ENCODE measurements at regions not wholly inside any gene's neighbourhood (a gene's known extent, or its start where the extent isn't known, plus 50 kb on each side); places are given as distances from the start of the nearest gene placed in this dataset.

DNA sequence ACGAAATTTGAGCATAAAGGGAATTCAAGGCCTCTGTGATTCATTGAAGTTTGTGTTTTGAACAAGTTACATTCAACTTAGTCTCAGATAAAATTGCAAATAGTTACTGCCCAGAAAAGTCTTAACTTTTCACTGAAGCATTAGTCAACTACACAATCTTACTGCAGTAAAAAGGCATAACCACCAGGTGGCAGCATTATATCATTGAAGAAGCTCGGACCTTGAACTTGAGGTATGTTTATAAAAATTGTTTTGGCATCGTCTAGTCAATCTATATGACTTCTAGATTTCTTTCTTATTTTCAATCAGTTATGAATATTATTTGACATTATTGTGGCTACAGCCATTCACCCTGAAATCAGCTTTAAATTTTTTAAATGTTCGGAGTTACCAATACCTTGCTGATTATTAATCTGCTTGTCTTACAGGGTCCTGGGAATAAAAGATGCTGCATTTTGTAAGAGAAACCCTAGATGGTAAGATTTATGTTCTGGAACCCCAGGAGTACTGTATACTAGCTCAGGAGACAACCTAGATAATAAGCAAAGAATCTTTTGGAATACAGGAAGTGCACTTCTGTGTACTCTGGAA lies 83.9 kb upstream of the GRAMD2B start:
- Mint-ChIP-seq H3K27me3 (peaks cover 13 to 24% of the 10 kb centered on the region in 2 donors), H3K36me3 (no peaks in the 10 kb centered on the region), H3K27ac (no peak overlapping the region), H3K9me3 (no peaks in the 10 kb centered on the region), H3K4me3 (no peak overlapping the region), H3K4me1 (no peaks in the 10 kb centered on the region)
- Histone ChIP-seq H3K27me3 (replicated peaks in 1 of 2; ENCODE audit: control insufficient read depth in 2 of 2, extremely low read depth in 1 of 2, insufficient read depth in 2 of 2, low read length in 1 of 2) (no peaks in the 10 kb centered on the region), H3K27ac (ENCODE audit: low read length) (no peak overlapping the region), H3K36me3 (ENCODE audit: control insufficient read depth in 2 of 2, extremely low read depth in 1 of 2, insufficient read depth in 1 of 2, low read length in 1 of 2) (no peaks in the 10 kb centered on the region), H3K9me3 (no peaks in the 10 kb centered on the region), H3K4me3 (ENCODE audit: control insufficient read depth in 1 of 2, extremely low read depth in 1 of 2, low read length in 1 of 2) (no peak overlapping the region), H3K4me1 (ENCODE audit: control insufficient read depth in 1 of 2, extremely low read depth in 1 of 2, insufficient read depth in 2 of 2, low read length in 2 of 2) (no peaks in the 10 kb centered on the region)
- ChIA-PET POLR2A (interaction anchor here (0.6 kb wide), 3 partner anchors 12 to 268 kb away, joined by 3 to 5 read pairs (median 3); no protein-coding TSS in a partner anchor), CTCF (interaction anchor here (0.6 to 3.1 kb wide), 30 partner anchors 9 to 262 kb away, joined by 3 to 43 read pairs (median 4); partner anchors contain the start of genes GRAMD2B (in 1 of the 2) and PHAX (in 1 of the 2))
- peak in 2 of 4 experiments; percentile 55 for ATAC-seq (replicated peaks in 1 of 4)
- no CpG with 5 or more reads among the region's 4 CpGs for WGBS (ENCODE audit: insufficient coverage)
- peak in 30 of 35 experiments; percentile 3 to 78 (median 26) for DNase-seq

DNA sequence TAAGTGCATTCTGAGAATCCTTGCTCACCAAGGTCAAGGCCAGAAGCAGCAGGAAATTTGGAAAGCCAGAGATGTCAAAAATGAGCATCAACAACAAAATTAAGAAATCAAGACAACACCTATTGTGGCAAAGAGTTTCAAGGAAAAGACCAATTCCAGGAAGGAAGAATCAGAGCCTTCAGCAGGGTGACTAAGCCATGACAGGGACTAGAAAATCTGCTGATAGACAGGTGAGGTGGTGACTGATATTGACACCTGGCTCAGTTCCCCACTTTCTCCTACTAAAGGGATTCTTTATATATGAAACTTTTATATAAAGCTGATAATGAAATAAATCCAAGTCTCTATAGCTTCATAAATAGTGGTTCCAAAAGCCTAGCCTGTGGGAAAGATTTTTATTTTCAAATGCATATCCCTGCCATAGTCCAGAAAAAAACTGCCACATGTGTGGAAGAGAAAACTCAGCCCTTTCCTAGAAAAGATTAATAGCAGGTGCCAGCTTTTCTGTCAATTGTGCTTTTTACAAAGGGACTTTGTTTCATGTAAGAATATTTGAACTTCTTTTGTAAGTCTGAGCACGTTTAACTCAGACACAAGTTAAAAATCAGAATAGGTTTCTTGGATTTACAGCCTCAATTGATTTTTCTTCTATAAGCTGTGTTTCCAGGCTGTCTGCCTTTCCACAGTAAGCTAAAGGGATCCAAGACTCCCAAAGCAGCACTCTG lies 81.1 kb upstream of the GRAMD2B start:
- CTCF ChIA-PET = interaction anchor here (0.6 to 1.7 kb wide), 13 partner anchors 9 to 1214 kb away, joined by 3 to 5 read pairs (median 3); no protein-coding TSS in a partner anchor
- no peaks in the 10 kb centered on the region for H3K9me3 ChIP-seq
- DNase-seq = no peak

DNA sequence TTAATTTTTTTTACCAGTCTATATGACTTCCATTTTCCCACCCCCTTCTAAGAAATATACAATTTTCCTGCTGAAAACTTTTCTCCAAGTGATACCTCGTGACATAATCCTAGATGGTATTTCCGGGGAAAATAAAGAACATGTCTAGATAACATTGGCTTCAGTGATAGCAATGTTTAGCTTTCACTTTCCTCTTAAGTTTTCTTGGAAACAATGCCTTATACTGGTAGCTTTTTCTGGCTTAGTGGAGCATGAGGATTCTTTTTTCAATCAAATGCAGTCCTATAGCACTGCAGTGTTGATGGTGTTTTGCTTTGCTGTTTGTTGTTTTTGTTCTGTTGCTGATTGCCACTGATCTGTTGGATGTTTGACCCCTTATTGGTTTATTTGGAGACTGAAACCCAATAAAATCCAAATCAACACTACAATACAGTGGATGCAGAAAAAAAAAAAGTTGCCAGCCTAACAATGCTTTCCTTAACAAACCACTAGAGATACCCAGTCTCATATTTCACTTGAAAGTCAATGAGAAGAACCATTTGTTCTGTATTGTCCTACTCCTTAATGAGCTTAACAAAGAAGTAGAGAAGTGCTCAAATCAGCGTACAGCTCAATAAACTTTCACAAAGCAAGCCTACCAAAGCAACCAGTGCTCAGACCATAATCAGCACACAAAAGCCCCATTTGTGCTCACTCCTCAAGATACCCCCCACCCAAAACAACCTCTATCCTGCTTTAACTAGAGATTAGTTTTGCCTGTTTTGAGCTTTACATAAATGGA lies 74.2 kb upstream of the GRAMD2B start:
- no peak for ATAC-seq (replicated peaks in 1 of 4)
- POLR2A ChIA-PET = no interaction called here
- 100% methylated on average over 1 of the region's 3 CpGs for WGBS (ENCODE audit: insufficient coverage)

More for the DNA sequence above, 81.1 kb upstream of the GRAMD2B start:
- Mint-ChIP-seq H3K4me3 (no peak overlapping the region), H3K36me3 (no peaks in the 10 kb centered on the region), H3K9me3 (no peaks in the 10 kb centered on the region), H3K27ac (no peak overlapping the region), H3K4me1 (no peaks in the 10 kb centered on the region), H3K27me3 (peaks cover 23 to 34% of the 10 kb centered on the region in 2 donors)
- Histone ChIP-seq H3K27ac (ENCODE audit: low read length) (no peak overlapping the region), H3K36me3 (ENCODE audit: control insufficient read depth in 2 of 2, extremely low read depth in 1 of 2, insufficient read depth in 1 of 2, low read length in 1 of 2) (no peaks in the 10 kb centered on the region), H3K4me3 (ENCODE audit: control insufficient read depth in 1 of 2, extremely low read depth in 1 of 2, low read length in 1 of 2) (no peak overlapping the region), H3K27me3 (replicated peaks in 1 of 2; ENCODE audit: control insufficient read depth in 2 of 2, extremely low read depth in 1 of 2, insufficient read depth in 2 of 2, low read length in 1 of 2) (no peaks in the 10 kb centered on the region), H3K4me1 (ENCODE audit: control insufficient read depth in 1 of 2, extremely low read depth in 1 of 2, insufficient read depth in 2 of 2, low read length in 2 of 2) (no peaks in the 10 kb centered on the region)
- ATAC-seq (replicated peaks in 1 of 4) = no peak
- POLR2A ChIA-PET = interaction anchor here in 1 of 2 donors (0.6 kb wide), 2 partner anchors 109 to 162 kb away, joined by 3 to 8 read pairs; no protein-coding TSS in a partner anchor
- no CpG with 5 or more reads among the region's 1 CpG for WGBS (ENCODE audit: insufficient coverage)

DNA sequence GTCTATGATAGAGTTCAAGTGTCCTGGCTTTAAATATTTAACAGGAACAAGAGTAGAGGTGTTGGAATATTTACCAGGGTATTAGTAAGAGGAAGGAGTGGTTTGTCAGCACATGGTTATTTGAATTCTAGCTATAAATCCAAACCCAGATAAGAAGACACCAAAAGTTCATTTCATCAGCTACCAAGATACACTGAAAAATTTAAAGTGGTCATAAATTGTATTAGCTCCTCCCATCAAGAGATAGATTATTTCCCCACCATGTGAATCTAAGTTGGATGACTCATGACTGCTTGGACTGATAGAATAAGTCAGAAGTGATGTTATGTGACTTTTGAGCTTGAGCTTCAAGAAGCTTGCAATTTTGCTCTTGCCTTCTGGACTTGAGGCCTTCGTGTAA lies 72.1 kb upstream of the GRAMD2B start:
- Mint-ChIP-seq H3K9me3 (no peaks in the 10 kb centered on the region), H3K4me3 (no peak overlapping the region), H3K27me3 (peaks cover 12 to 14% of the 10 kb centered on the region in 2 donors), H3K4me1 (peaks cover 13 to 18% (median 14%) of the 10 kb centered on the region in 3 donors), H3K27ac (no peak overlapping the region), H3K36me3 (no peaks in the 10 kb centered on the region)
- 100% methylated on average over 1 of the region's 1 CpG for WGBS (ENCODE audit: insufficient coverage)
- Histone ChIP-seq H3K27me3 (replicated peaks in 1 of 2; ENCODE audit: control insufficient read depth in 2 of 2, extremely low read depth in 1 of 2, insufficient read depth in 2 of 2, low read length in 1 of 2) (peaks cover 0 to 4% of the 10 kb centered on the region in 2 experiments), H3K27ac (ENCODE audit: low read length) (no peak overlapping the region), H3K4me3 (ENCODE audit: control insufficient read depth in 1 of 2, extremely low read depth in 1 of 2, low read length in 1 of 2) (no peak overlapping the region), H3K36me3 (ENCODE audit: control insufficient read depth in 2 of 2, extremely low read depth in 1 of 2, insufficient read depth in 1 of 2, low read length in 1 of 2) (no peaks in the 10 kb centered on the region), H3K4me1 (ENCODE audit: control insufficient read depth in 1 of 2, extremely low read depth in 1 of 2, insufficient read depth in 2 of 2, low read length in 2 of 2) (peaks cover 2 to 7% of the 10 kb centered on the region in 2 experiments), H3K9me3 (no peaks in the 10 kb centered on the region)
- DNase-seq (no peak), ATAC-seq (replicated peaks in 1 of 4) (no peak)
- POLR2A ChIA-PET = interaction anchor here in 1 of 2 donors (0.6 kb wide), 1 partner anchor 12 kb away, joined by 3 read pairs; no protein-coding TSS in a partner anchor
- CTCF ChIA-PET = interaction anchor here (0.7 to 3.8 kb wide), 12 partner anchors 8 to 1181 kb away, joined by 3 to 21 read pairs (median 5); partner anchors contain the start of gene PHAX (in 1 of the 2)

More for the DNA sequence above, 74.2 kb upstream of the GRAMD2B start:
- Histone ChIP-seq H3K9me3 (no peaks in the 10 kb centered on the region), H3K27ac (ENCODE audit: low read length) (no peak overlapping the region), H3K36me3 (ENCODE audit: control insufficient read depth in 2 of 2, extremely low read depth in 1 of 2, insufficient read depth in 1 of 2, low read length in 1 of 2) (no peaks in the 10 kb centered on the region), H3K4me3 (ENCODE audit: control insufficient read depth in 1 of 2, extremely low read depth in 1 of 2, low read length in 1 of 2) (no peak overlapping the region), H3K27me3 (replicated peaks in 1 of 2; ENCODE audit: control insufficient read depth in 2 of 2, extremely low read depth in 1 of 2, insufficient read depth in 2 of 2, low read length in 1 of 2) (peaks cover 0 to 4% of the 10 kb centered on the region in 2 experiments), H3K4me1 (ENCODE audit: control insufficient read depth in 1 of 2, extremely low read depth in 1 of 2, insufficient read depth in 2 of 2, low read length in 2 of 2) (peaks cover 0 to under 1% of the 10 kb centered on the region in 2 experiments)
- Mint-ChIP-seq H3K27me3 (peaks cover 22 to 26% of the 10 kb centered on the region in 2 donors), H3K4me1 (peaks cover 2% of the 10 kb centered on the region in 3 donors), H3K9me3 (no peaks in the 10 kb centered on the region), H3K27ac (no peak overlapping the region), H3K36me3 (no peaks in the 10 kb centered on the region), H3K4me3 (no peak overlapping the region)
- CTCF ChIA-PET = interaction anchor here (0.6 to 3.8 kb wide), 11 partner anchors 9 to 200 kb away, joined by 3 to 21 read pairs (median 4); no protein-coding TSS in a partner anchor
- no peak for DNase-seq

DNA sequence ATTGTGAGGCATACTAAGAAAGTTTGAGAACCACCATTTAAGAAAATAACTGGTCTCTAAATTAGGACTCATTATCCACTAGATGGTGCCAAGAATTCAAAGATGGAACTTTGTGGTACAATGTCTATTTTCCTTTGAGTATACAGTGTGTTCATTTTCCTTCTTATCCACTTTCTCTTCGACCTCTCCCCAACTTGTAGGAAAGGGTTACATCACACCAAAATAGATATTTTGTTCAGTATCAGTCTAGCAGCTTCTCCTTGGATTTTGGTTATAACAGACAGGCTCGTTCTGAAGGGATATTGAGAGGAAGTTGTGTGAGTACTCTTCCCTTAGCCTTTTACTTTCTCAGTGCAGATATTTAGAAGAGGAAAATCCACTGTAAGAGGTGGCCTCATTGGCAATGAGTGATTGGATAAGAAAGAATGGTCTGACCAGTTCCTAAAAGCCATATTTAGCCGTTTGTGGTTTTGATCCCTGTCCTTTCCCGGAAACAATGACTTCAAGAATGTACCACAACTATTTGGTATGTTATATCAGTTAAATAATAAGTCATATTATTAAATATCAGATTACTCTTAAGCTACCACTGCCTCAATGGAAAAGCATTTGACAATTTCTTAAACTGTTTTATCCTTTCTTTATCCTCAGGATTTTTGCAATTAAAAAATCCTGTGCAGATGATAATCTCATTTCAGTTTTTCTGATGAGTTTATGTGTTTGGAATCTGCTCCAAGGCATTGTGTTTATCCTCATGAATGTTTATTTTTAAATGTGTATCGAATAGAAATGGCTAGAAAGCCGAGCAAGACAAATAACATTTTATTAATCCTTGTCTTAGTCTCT lies 69.0 kb upstream of the GRAMD2B start:
- Histone ChIP-seq H3K9me3 (no peaks in the 10 kb centered on the region), H3K4me1 (ENCODE audit: control insufficient read depth in 1 of 2, extremely low read depth in 1 of 2, insufficient read depth in 2 of 2, low read length in 2 of 2) (peaks cover 2 to 7% of the 10 kb centered on the region in 2 experiments), H3K27ac (ENCODE audit: low read length) (no peak overlapping the region), H3K36me3 (ENCODE audit: control insufficient read depth in 2 of 2, extremely low read depth in 1 of 2, insufficient read depth in 1 of 2, low read length in 1 of 2) (no peaks in the 10 kb centered on the region), H3K27me3 (replicated peaks in 1 of 2; ENCODE audit: control insufficient read depth in 2 of 2, extremely low read depth in 1 of 2, insufficient read depth in 2 of 2, low read length in 1 of 2) (no peaks in the 10 kb centered on the region), H3K4me3 (ENCODE audit: control insufficient read depth in 1 of 2, extremely low read depth in 1 of 2, low read length in 1 of 2) (peak overlapping the region in 1 of 2 donors; percentile 48)
- Mint-ChIP-seq H3K4me3 (peak overlapping the region; percentile 22 to 68 (median 41)), H3K4me1 (peaks cover 13 to 18% (median 14%) of the 10 kb centered on the region in 3 donors), H3K9me3 (no peaks in the 10 kb centered on the region), H3K27ac (peak overlapping the region in 1 of 2 donors; percentile 11), H3K27me3 (peaks cover 0 to 2% of the 10 kb centered on the region in 2 donors), H3K36me3 (no peaks in the 10 kb centered on the region)
- peak in 3 of 4 experiments; percentile 53 to 67 (median 64) for ATAC-seq (replicated peaks in 1 of 4)
- ChIA-PET POLR2A (interaction anchor here in 1 of 2 donors (0.6 kb wide), 1 partner anchor 107 kb away, joined by 4 read pairs; no protein-coding TSS in a partner anchor), CTCF (interaction anchor here (0.6 to 9.1 kb wide), 25 partner anchors 9 to 618 kb away, joined by 3 to 76 read pairs (median 4); no protein-coding TSS in a partner anchor)
- no CpG with 5 or more reads among the region's 6 CpGs for WGBS (ENCODE audit: insufficient coverage)
- DNase-seq = peak in 2 of 35 experiments; percentile 1 to 69

All from T-cell (primary cell).